Sciatic nerve (tissue), 2 donors: ENCODE measurements at regions not wholly inside any gene's neighbourhood (a gene's known extent, or its start where the extent isn't known, plus 50 kb on each side); places are given as distances from the start of the nearest gene placed in this dataset.
"Not testable (repeated sequence)": the region's sequence is repeated elsewhere in the genome, so short reads cannot be mapped to it uniquely, and the experiment has no call there.

Experiments
- ATAC-seq: fragments of 200-7000 bp; cut with Tn5 transposase; one replicate; pipeline ENCODE4 v1.9.1; 2020; ENCODE audit warnings: mild to moderate bottlenecking, moderate library complexity
- DNase-seq: peaks from one replicate; pipeline ENCODE4 v3.0.0-alpha.2; 2020; ENCODE audit warnings: low spot score
- intact Hi-C: fragments of 100-400 bp; cut with DNase I; formaldehyde crosslinking; loops from one replicate; pipeline ENCODE4 v1.14.2; 2022
- donor health status: DM: no; HTN: no; CAD: no.
- donor health status: DM: no; HTN: no; CAD: no.

DNA sequence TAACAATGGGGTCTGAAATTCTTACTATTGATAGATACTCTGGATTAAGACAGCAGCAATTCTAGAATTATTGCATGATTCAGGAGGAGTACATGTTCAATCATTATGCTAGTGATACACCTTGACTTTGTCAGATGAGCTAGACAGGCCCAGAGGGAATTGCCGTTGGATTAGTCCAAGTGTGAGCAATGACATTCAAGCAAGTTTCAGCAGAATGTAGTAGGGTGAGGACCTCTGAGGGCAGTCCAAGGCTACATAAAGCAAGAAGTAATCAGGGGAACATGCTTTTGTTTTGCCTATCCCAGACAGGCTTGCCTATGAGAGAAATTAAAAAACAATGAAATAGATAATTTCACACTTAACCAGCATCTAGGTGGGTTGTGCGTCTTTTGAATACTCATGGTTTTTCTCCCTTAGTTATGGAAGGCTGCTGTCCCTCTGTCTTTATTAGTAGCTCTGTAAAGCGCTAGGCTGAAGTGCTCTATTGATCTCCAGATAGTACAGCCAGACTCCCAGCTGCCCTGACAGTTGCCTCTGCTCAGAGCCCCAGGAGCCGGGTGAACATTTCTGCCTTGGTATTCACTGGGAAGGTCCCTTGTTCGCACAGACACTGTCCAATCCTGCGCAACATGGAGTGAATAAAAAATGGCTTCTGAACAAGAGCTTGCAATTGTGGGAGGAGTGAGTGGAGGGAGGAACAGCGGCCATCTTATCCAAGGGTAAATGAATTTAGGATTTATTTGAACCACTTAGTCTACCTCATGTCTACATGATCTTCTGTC is 316.6 kb upstream of the ONECUT1 start:
- intact Hi-C loops = no loop called here
- DNase-seq (no peak), ATAC-seq (no peak)

DNA sequence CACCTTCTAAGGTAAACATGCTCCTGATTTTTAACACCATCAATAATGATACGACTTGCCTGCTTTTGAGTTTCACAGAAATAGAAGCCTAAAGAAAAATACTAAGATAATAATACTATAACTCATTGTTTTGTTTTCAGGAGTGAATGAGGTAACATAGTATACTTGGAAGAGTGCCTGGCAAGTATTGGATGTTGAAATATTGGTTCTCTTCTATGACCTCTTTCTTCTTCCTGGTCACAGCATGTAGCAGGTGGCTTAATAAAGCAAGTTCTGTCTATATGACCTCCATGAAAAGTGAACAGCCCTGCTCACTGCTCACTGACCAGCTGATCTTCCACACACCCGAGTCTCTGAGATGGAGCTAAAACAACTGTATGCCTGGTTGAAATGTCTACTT is 312.3 kb upstream of the ONECUT1 start:
- ATAC-seq (no peak), DNase-seq (no peak)
- intact Hi-C loops = no loop called here

DNA sequence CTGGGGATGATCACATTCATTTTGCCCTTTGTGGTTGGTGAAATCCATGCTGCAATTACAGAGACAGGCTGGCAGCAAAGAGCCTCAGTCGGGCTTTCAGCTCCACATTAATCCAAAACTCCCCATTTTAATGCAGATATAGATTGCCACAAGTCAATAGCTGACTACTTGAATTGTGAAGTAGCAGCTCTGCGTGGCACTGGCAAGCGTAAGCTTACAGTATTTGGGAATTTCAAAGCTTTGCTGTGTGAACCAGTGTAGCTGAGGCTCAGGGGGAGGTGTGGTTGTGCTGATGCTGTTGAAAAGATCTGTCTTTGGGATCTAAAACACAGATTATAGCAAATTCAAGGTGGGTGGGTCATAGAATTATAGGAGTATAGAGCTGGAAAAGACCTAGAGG is 290.3 kb upstream of the ONECUT1 start:
- intact Hi-C loops = no loop called here
- no peak for ATAC-seq
- DNase-seq = no peak

DNA sequence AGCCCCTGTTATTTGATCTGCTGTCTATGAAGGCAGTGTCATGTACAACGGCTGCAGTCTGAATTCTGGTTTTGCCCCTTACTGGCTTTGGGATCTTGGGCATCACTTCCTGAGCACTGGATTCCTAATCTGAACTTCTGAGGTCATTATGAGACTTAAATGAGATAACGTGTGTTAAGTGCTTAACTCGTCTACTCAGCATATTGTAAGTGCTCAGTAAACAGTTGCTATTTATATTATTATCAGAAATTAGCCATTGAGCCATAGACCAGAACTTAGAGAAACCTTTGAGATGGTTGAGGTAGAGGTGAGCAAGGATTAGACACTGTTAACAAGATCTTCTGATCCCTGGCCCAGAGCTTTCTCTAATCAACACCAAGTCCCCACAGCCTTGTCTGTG is 284.1 kb upstream of the ONECUT1 start:
- ATAC-seq (no peak), DNase-seq (no peak)
- intact Hi-C loops = no loop called here

DNA sequence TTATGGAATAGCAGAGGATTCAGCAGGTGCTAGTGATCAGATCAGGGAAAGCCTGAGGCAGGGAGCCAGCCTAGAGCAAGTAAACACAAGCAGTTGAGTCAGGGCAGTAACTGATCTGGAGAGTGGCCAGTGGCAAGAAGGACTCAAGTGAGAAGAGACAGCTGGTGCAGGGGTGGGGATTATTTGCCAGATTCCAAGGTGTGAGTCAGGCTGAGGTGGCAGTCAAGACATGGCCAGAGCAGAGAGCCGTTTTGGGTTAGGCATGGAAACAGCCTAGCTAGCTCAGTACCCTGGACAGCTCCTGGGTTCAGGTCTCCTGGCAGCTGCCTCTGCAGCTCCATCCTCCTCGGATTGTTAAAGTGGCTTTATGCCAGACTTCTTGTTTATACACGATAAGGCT is 281.9 kb upstream of the ONECUT1 start:
- intact Hi-C loops = no loop called here
- ATAC-seq (no peak), DNase-seq (no peak)

DNA sequence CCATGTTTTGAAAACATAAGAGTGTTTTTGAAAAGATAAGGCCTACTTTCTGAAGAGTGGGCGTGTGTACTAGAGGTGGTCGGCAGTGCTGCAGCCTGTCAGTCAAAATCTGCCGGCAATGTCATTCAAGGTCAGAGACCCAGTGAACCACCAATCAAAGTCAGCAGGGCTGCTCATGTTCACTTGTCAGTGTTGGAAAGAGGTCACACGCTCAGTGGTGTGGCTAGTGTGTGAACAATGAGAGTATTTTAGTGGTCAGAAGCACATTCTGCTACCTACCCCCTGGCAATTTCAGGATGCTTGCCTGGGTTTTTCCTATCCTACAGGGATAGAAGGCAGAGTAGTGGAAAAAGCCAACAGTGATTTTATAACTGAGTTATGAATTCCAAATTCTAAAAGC is 278.5 kb upstream of the ONECUT1 start:
- ATAC-seq (no peak), DNase-seq (no peak)
- intact Hi-C loops = no loop called here

DNA sequence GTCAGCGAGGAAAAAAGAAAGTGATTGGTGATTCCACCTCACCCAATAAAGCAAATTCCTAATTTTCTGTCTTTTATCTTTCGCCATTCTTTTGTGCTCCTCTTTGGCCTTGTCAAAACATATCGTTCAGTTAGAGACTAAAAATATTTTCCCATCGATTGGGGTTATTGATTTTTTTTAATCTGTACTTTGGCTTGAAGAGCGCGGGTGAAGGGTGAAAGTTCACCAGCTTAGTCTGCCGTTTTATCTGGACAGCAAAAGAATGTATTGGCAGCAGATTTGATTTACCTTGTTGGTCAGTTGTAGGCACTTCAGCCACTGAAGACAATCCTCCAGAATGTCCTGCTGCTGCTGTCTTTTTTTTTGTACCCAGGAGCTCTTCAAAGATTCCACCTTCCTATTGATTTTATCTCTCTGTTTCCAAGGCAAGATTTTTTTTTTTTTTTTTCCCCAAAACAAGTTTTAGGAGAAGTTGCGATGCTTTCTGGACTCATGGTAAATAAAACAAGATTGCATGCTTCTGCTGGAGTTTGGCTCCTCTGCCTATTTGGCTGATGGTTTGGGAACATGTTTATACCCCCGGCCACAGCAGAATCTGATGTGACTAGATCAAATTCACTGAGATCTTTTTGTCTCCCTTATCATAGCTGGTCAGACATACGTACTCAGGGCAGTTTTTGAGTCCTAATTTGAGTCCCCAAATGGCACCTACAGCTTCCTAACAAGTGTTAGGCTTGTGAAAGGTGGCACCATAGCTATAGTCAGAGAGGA is 269.3 kb upstream of the ONECUT1 start:
- intact Hi-C loops = no loop called here
- ATAC-seq = no peak
- no peak for DNase-seq

DNA sequence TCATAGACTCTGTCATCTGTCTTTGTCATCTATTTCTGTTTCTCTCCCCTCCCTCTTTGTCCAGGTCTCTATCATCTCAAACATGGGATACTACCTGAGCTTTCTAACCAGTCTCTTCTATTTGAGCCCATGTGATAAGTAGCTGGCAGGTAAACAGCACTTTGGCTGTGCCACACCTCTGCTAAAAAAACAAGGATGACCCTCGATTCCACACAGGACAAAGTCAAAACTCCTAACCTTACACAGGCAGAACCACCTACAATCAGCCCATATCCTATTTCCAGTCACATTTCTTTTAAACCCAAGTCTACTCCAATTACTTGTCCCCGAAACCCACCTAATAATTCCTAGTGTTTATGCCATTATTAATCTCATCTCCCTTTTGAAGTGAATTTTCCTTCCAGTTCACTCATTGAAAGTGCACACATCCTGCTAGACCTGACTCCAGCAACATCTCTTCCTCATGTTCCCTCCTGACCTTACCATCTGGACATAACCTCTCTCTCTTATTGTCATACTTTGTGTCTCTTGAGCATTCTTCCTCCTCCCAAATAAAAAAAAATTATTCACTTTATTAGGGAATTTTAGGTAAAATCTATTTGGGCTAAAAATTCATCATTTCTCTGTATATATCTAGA is 256.1 kb upstream of the ONECUT1 start:
- DNase-seq (no peak), ATAC-seq (no peak)
- intact Hi-C loops = no loop called here

DNA sequence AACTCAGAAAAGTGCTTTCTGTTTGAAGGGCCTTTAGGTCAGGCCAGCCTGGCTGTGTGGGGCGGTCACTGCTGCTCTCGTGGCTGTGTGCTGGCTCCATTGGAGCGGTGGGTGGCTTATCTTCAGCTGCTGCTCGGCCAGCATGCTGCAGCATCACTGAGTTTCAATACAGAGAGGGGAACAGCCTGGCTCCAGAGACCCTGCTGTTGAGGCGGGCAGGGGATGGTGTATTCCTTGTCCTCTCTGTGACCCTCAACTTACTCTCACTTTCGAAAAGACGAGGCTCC is 248.5 kb upstream of the ONECUT1 start:
- no peak for DNase-seq
- no peak for ATAC-seq
- intact Hi-C loops = no loop called here

DNA sequence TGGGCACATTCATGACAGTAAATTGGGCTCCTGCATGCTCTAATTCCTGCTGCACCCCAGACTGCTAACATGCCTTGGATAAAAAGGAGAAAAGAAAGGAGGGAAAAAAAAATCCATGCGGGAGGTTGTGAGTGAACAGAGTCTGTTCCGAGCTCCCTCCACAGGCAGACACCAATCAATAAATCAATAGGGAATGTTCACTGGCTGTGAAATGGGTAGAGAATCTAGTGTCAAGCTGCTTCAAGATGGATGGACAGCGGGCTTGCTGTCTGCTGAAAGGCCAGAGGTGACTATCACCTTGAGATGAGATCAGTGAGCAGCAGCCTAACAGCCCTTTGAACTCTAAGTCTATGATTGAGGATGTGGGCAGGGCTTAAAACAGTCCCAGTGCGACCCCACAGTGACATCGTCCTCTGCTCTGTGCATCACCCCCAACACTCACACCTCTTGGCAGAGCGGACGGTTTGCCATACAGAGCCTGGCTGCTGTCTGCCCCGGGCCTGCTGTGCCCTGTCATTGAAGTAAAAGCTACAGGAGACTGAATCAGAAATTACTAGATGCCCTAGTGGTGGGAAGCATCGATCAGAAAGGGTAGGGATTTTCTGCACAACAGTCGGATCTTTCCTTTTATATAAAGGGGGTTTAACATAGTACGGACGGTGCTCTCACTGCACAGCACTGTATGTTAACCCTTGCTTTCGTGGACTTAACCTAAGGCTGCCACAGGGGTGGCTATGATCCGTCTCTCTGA is 247.9 kb upstream of the ONECUT1 start:
- ATAC-seq = no peak
- intact Hi-C loops = no loop called here
- no peak for DNase-seq

DNA sequence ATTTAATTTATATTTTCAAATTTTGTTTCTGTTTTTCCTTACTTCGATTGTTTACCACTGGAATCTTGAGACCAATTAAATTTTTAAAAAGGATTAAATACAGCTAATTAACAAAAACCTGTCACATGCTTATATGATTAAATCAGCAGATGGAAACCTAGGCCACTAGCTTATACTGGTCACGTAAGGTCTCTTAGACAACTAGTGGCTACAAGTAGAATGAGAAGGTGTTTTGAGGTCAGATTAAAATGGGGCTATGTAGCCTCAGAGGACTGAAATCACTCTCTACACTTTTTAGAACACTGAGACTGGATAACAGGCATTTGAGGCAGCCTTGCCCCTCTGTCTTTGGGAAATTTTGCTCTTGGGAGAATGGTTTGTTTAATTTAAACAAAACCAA is 246.5 kb upstream of the ONECUT1 start:
- intact Hi-C loops = no loop called here
- DNase-seq = no peak
- ATAC-seq = no peak

DNA sequence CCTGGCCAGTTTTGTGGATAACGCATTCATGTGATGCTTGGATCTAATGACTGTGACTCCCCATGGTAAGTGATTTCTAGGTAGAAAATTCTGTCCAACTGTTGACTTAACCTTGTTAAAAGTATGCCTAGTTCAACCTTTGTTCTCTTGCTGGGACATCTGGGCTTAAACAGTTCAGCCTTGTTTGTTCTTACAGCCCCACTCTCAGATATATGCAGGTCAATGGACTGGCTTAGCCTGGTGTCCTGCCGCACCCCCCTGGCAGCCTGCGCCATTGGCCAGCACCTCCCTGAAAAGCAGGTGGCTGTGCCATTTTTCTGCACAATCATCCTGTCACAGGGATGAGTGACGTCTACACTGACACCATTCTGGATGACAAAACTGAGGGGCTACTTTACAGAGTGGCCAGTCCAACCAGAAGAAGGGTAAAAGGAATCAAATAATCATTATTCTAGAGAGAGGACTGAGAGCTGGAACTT is 244.7 kb upstream of the ONECUT1 start:
- no peak for DNase-seq
- ATAC-seq = no peak
- intact Hi-C loops = no loop called here

DNA sequence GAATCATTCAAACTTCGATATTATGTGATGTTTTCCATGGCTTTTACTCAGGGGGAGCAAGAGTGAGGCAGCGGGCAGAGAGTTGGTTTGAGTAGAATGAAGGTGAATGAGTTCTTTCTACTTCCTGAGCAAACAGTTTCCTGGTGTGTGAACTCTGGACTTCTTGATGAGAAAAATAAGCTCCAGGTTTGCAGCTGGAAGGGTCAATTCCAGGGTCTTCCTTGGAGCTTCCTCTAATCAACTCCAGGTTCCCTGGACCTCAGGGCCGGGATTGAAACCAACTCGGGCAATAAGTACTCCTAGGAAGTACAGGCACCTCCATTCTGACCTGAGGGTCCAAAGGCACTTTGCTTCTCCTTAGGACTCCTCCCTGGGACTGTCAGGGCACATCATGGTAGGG is 243.6 kb upstream of the ONECUT1 start:
- DNase-seq (no peak), ATAC-seq (no peak)
- intact Hi-C loops = no loop called here

DNA sequence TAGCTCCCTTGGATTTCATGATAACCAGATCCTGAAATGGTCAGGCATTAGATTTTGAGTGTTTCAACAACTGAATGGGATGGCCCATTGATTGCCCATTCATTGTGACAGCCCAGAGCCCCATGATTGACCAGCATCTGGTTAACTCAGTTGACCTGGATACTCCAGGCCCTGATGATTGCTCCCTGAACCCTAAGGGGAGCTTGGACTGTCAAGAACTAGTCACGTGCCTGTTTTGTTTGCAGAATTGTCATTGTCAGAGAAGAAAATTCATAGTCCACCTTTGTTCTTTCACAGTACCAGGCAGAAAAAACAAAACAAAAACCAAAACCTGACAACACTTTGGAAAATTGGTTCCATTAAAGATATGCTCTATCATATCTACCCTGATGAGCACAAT is 241.3 kb upstream of the ONECUT1 start:
- no peak for DNase-seq
- ATAC-seq = no peak
- intact Hi-C loops = no loop called here

DNA sequence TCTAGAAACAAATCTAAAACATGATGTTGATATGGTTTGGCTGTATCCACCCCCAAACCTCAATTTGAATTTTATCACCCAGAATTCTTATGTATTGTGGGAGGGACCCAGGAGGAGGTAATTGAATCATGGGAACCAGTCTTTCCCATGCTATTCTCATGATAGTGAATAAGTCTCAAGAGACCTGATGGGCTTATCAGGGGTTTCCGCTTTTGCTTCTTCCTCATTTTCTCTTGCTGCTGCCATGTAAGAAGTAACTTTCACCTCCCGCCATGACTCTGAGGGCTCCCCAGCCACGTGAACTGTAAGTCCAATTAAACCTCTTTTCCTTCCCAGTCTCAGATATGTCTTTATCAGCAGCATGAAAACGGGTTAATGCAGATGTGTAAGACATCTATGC is 232.7 kb upstream of the ONECUT1 start:
- intact Hi-C loops = no loop called here
- ATAC-seq (no peak), DNase-seq (no peak)

DNA sequence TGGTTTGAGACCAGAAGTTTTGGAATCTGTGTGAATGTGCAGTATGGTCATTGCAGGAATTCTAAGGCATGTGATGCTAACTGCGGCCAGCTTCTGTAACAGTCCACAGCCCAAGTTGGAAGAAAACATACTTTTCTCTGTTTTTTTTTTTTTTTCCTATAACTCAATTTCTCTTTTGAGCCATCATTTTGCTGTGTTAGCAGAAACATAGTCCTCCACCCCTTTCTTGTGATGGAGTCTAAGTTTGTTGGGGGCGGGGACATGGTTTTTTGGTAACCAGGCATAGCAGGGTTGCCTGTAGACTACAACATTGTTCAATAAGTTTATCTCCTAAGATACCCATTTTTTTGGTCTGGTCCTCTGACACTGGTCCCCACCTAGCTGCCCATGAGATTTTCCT is 223.2 kb upstream of the ONECUT1 start:
- ATAC-seq = no peak
- DNase-seq = no peak
- intact Hi-C loops = no loop called here

DNA sequence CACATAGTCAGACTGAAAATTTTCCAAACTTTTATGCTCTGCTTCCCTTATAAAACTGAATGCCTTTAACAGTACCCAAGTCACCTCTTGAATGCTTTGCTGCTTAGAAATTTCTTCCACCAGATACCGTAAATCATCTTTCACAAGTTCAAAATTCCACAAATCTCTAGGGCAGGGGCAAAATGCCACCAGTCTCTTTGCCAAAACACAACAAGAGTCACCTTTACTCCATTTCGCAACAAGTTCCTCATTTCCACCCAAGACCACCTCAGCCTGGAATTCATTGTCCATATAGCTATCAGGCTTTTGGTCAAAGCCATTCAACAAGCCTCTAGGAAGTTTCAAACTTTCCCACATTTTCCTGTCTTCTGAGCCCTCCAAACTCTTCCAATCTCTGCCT is 221.6 kb upstream of the ONECUT1 start:
- DNase-seq, ATAC-seq, intact Hi-C loops: not testable (repeated sequence)

DNA sequence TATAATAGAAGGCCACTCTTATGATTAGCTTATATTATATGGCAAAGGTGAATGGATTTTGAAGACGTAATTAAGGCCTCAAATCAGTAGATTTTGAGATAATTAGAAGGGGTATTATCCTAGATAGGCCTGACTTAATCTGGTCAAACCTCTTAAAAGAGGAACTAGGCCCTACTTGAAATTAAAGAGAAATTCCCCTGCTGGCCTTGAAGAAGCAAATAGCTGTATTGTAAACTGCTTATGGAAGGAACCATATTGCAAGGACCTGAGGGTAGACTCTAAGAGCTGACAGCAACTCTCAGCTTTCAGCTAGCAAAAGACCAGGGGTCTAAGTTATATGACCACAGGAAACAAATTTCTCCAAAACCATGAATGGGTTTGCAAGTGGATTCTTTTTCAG is 219.0 kb upstream of the ONECUT1 start:
- no peak for ATAC-seq
- DNase-seq = no peak
- intact Hi-C loops = no loop called here

DNA sequence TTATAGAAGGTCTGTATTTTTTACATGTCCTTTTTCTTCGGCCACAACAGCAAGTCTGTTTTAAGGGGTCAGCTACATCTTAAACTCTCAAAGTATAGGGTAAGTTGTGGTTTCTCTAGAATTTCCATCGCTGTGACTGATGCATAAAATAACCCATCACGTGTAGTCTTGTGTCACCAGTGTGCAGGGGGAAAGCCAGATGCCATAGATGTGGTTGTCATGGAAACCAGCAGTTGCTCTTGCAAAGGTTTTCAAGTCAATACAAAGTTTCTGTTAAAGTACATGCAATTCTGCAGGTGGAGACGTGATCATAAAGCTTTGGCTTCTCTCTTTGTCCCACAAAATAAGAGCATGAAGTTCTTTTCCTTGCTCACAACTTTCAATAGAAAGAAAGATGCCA is 210.3 kb upstream of the ONECUT1 start:
- ATAC-seq (no peak), DNase-seq (no peak)
- intact Hi-C loops = no loop called here

DNA sequence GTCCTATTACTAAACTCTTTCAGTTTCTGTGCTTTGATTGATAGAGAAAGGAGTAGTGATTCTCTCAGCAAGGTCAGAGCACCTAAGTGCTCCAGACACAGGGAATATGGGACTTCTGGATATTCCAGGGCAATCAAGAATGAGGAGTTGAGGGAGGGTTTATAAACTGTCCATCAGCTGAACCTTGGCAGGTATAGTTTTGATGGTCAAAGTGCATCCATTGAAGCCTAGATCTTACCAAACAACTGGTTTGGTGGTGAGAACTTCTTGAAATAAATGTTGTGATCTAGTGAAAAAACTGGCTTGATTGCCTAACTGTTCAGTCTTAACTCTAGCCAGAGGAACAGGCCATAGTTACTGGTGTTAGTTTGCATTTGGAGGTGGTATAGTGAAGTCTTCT is 207.0 kb upstream of the ONECUT1 start:
- DNase-seq = no peak
- no peak for ATAC-seq
- intact Hi-C loops = no loop called here
